Hematopoietic multipotent progenitor cell treated with erythropoietin and hydrocortisone succinate and interleukin-3 and kit ligand, for 8 days (in vitro differentiated cells): ENCODE measurements at regions not wholly inside any gene's neighbourhood (a gene's known extent, or its start where the extent isn't known, plus 50 kb on each side); places are given as distances from the start of the nearest gene placed in this dataset.
"Not testable (repeated sequence)": the region's sequence is repeated elsewhere in the genome, so short reads cannot be mapped to it uniquely, and the experiment has no call there.

ENCODE experiments used
- DNase-seq: peaks from one replicate; pipeline ENCODE4 v3.0.0-alpha.2; 2015

GRCh38 chr2:223474893-223475292 is 127.3 kb downstream of the SCG2 start:
- no peak for DNase-seq

- no peak for DNase-seq
Measured at GRCh38 chr2:223475901-223476300, 126.3 kb downstream of the SCG2 start.

GRCh38 chr2:223477318-223477717 is 124.8 kb downstream of the SCG2 start:
- DNase-seq = no peak

- no peak for DNase-seq
Measured at GRCh38 chr2:223481486-223481885, 120.7 kb downstream of the SCG2 start.

GRCh38 chr2:223486751-223487150 is 115.4 kb downstream of the SCG2 start:
- no peak for DNase-seq

GRCh38 chr2:223487214-223487846 is 114.8 kb downstream of the SCG2 start:
- DNase-seq = no peak

- DNase-seq = peak; percentile 23
Measured at GRCh38 chr2:223488814-223489213, 113.3 kb downstream of the SCG2 start.

- no peak for DNase-seq
Measured at GRCh38 chr2:223494496-223494895, 107.7 kb downstream of the SCG2 start.

GRCh38 chr2:223494942-223495341 is 107.2 kb downstream of the SCG2 start:
- DNase-seq = no peak

GRCh38 chr2:223496853-223497252 is 105.3 kb downstream of the SCG2 start:
- DNase-seq = not testable (repeated sequence)

GRCh38 chr2:223500709-223501108 is 101.5 kb downstream of the SCG2 start:
- no peak for DNase-seq

- DNase-seq = no peak
Measured at GRCh38 chr2:223501641-223502040, 100.5 kb downstream of the SCG2 start.

- DNase-seq = no peak
Measured at GRCh38 chr2:223503746-223504145, 98.4 kb downstream of the SCG2 start.

- no peak for DNase-seq
Measured at GRCh38 chr2:223508372-223508771, 93.8 kb downstream of the SCG2 start.

- DNase-seq = no peak
Measured at GRCh38 chr2:223510713-223511112, 91.4 kb downstream of the SCG2 start.

- no peak for DNase-seq
Measured at GRCh38 chr2:223511168-223511567, 91.0 kb downstream of the SCG2 start.

GRCh38 chr2:223513771-223514455 is 88.2 kb downstream of the SCG2 start:
- no peak for DNase-seq

- DNase-seq = no peak
Measured at GRCh38 chr2:223519471-223519870, 82.7 kb downstream of the SCG2 start.

- DNase-seq = no peak
Measured at GRCh38 chr2:223522796-223523195, 79.4 kb downstream of the SCG2 start.

- no peak for DNase-seq
Measured at GRCh38 chr2:223523551-223524001, 78.6 kb downstream of the SCG2 start.

GRCh38 chr2:223524066-223524465 is 78.1 kb downstream of the SCG2 start:
- DNase-seq = no peak

GRCh38 chr2:223526106-223526505 is 76.1 kb downstream of the SCG2 start:
- no peak for DNase-seq

- DNase-seq = no peak
Measured at GRCh38 chr2:223528036-223528435, 74.1 kb downstream of the SCG2 start.

GRCh38 chr2:223529696-223530095 is 72.5 kb downstream of the SCG2 start:
- no peak for DNase-seq

GRCh38 chr2:223530811-223531210 is 71.3 kb downstream of the SCG2 start:
- DNase-seq = no peak
